H1 (cell line): ENCODE measurements at regions not wholly inside any gene's neighbourhood (a gene's known extent, or its start where the extent isn't known, plus 50 kb on each side); places are given as distances from the start of the nearest gene placed in this dataset.

ENCODE experiments used
- CTCF ChIA-PET: fragments of 300-600 bp; sonication (Branson Sonifier 250); formaldehyde crosslinking; loops from one replicate; lab custom pipeline; 2021; ENCODE audit not compliant: partially characterized antibody; lab: Charles Lee
- POLR2A ChIA-PET: fragments of 300-600 bp; sonication (Branson Sonifier 250); formaldehyde crosslinking; loops from one replicate; lab custom pipeline; 2021; ENCODE audit warnings: inconsistent platforms; ENCODE audit not compliant: partially characterized antibody; lab: Charles Lee
- DNase-seq, 2 experiments: peaks; one replicate each; pipeline versions ENCODE4 v3.0.0 to v3.0.0-alpha.2; 2010 to 2022; ENCODE audit warnings: low spot score in 2 of 2, low read depth in 1 of 2, mixed read lengths in 1 of 2
- FAIRE-seq: peaks from 2 replicates; lab custom pipeline; 2011; peaks lifted over from hg19 to GRCh38; lab: Jason Lieb, UNC
- H2AFZ ChIP-seq: 2 replicates; pipeline ENCODE4 v1.8.1; 2012; ENCODE audit warnings: low read length, inconsistent platforms
- H2AK5ac ChIP-seq: 2 replicates; pipeline ENCODE4 v1.6.1; 2013; ENCODE audit warnings: low read depth, low read length
- H2BK120ac ChIP-seq: replicated peaks from 2 replicates; pipeline ENCODE3; 2013; ENCODE audit warnings: low read depth, low read length, inconsistent platforms
- H2BK12ac ChIP-seq: 2 replicates; pipeline ENCODE4 v1.6.1; 2013; ENCODE audit warnings: low read depth, low read length
- H2BK15ac ChIP-seq: 2 replicates; pipeline ENCODE4 v1.6.1; 2013; ENCODE audit warnings: low read length
- H2BK20ac ChIP-seq: 2 replicates; pipeline ENCODE4 v1.6.1; 2013; ENCODE audit warnings: low read length
- H2BK5ac ChIP-seq: 2 replicates; pipeline ENCODE4 v1.6.1; 2013; ENCODE audit warnings: low read depth, low read length
- H3K14ac ChIP-seq: 2 replicates; pipeline ENCODE4 v1.6.1; 2013; ENCODE audit warnings: inconsistent platforms; ENCODE audit not compliant: insufficient read length
- H3K18ac ChIP-seq: 2 replicates; pipeline ENCODE4 v1.6.1; 2013; ENCODE audit warnings: low read length; ENCODE audit errors: extremely low read depth
- H3K23ac ChIP-seq: 2 replicates; pipeline ENCODE4 v1.6.1; 2013; ENCODE audit warnings: inconsistent platforms; ENCODE audit not compliant: insufficient read length
- H3K23me2 ChIP-seq: 2 replicates; pipeline ENCODE4 v1.6.1; 2013; ENCODE audit warnings: low read depth, low read length
- H3K27ac ChIP-seq: 2 replicates; pipeline ENCODE4 v1.6.1; 2011; ENCODE audit warnings: low read depth, low read length, inconsistent platforms
- H3K27me3 ChIP-seq, 4 experiments: replicated peaks in 1 of 4; 1 replicate in 1 of 4; 2 replicates in 3 of 4; pipeline versions ENCODE4 v1.6.1 to v1.8.1; 2011 to 2013; ENCODE audit warnings: low read length in 3 of 4, mild to moderate bottlenecking in 3 of 4, inconsistent platforms in 2 of 4, mixed read lengths in 2 of 4, moderate library complexity in 1 of 4; ENCODE audit not compliant: control insufficient read depth in 3 of 4, insufficient read depth in 3 of 4; ENCODE audit errors: extremely low read depth in 1 of 4
- H3K36me3 ChIP-seq, 4 experiments: 2 replicates each; pipeline versions ENCODE4 v1.6.1 to v1.8.1; 2011 to 2013; ENCODE audit warnings: mild to moderate bottlenecking in 4 of 4, low read length in 3 of 4, moderate library complexity in 2 of 4, control low read depth in 1 of 4, inconsistent platforms in 1 of 4; ENCODE audit not compliant: insufficient read depth in 4 of 4, control insufficient read depth in 2 of 4
- H3K4ac ChIP-seq: replicated peaks from 2 replicates; pipeline ENCODE3; 2013; ENCODE audit warnings: low read length, low read depth, mixed read lengths, inconsistent platforms; ENCODE audit not compliant: insufficient read length
- H3K4me1 ChIP-seq, 4 experiments: replicated peaks in 1 of 4; 1 replicate in 1 of 4; 2 replicates in 3 of 4; pipeline versions ENCODE4 v1.6.1 to v1.8.1; 2011 to 2013; ENCODE audit warnings: low read length in 3 of 4, inconsistent platforms in 2 of 4, mixed read lengths in 1 of 4; ENCODE audit not compliant: insufficient read depth in 4 of 4, control insufficient read depth in 3 of 4
- H3K4me2 ChIP-seq, 2 experiments: 2 replicates each; pipeline versions ENCODE4 v1.6.1 to v1.8.1; 2011 to 2013; ENCODE audit warnings: low read depth in 2 of 2, low read length in 2 of 2, control low read depth in 1 of 2, inconsistent platforms in 1 of 2, mild to moderate bottlenecking in 1 of 2; ENCODE audit not compliant: insufficient read depth in 1 of 2
- H3K4me3 ChIP-seq, 4 experiments: fragments of 200-600, 300-600 bp in 1 of 4; sonication (generic), shearing (Covaris generic), sonication (Bioruptor Twin) in 1 of 4; 2 replicates each; pipeline versions ENCODE4 v1.5.1 to v1.8.1; 2011 to 2016; ENCODE audit warnings: low read length in 4 of 4, low read depth in 3 of 4, control low read depth in 2 of 4, inconsistent platforms in 2 of 4, mild to moderate bottlenecking in 2 of 4, mixed read lengths in 1 of 4, moderate library complexity in 1 of 4; ENCODE audit not compliant: insufficient read depth in 2 of 4; ENCODE audit errors: extremely low read depth in 1 of 4
- H3K56ac ChIP-seq: replicated peaks from 2 replicates; pipeline ENCODE3; 2013; ENCODE audit warnings: low read depth, mild to moderate bottlenecking, mixed read lengths, low read length, inconsistent platforms; ENCODE audit not compliant: insufficient read length
- H3K79me1 ChIP-seq: 2 replicates; pipeline ENCODE4 v1.6.1; 2013; ENCODE audit warnings: low read depth, low read length, control low read depth
- H3K79me2 ChIP-seq, 2 experiments: 2 replicates each; pipeline versions ENCODE4 v1.6.1 to v1.8.1; 2012 to 2013; ENCODE audit warnings: low read length in 2 of 2, mild to moderate bottlenecking in 2 of 2, inconsistent platforms in 1 of 2; ENCODE audit not compliant: insufficient read depth in 2 of 2, control insufficient read depth in 1 of 2
- H3K9ac ChIP-seq, 4 experiments: replicated peaks in 1 of 4; 1 replicate in 1 of 4; 2 replicates in 3 of 4; pipeline versions ENCODE4 v1.6.1 to v1.8.1; 2011 to 2013; ENCODE audit warnings: low read depth in 3 of 4, low read length in 3 of 4, control low read depth in 2 of 4, mild to moderate bottlenecking in 2 of 4, moderate library complexity in 2 of 4, inconsistent platforms in 1 of 4; ENCODE audit errors: extremely low read depth in 1 of 4
- H3K9me3 ChIP-seq, 2 experiments: 2 replicates each; pipeline versions ENCODE4 v1.6.1 to v1.8.1; 2012 to 2013; ENCODE audit warnings: mild to moderate bottlenecking in 2 of 2, moderate library complexity in 2 of 2, control low read depth in 1 of 2, inconsistent platforms in 1 of 2, low read depth in 1 of 2, low read length in 1 of 2, mixed read lengths in 1 of 2; ENCODE audit not compliant: insufficient read depth in 2 of 2
- H4K20me1 ChIP-seq, 2 experiments: replicated peaks in 1 of 2; 2 replicates each; pipeline versions ENCODE3 to v1.8.1; 2011 to 2013; ENCODE audit warnings: inconsistent platforms in 2 of 2, low read length in 2 of 2, mild to moderate bottlenecking in 1 of 2; ENCODE audit not compliant: insufficient read depth in 2 of 2, control insufficient read depth in 1 of 2
- H4K5ac ChIP-seq: 2 replicates; pipeline ENCODE4 v1.6.1; 2013; ENCODE audit warnings: low read length, low read depth, mixed read lengths, inconsistent platforms; ENCODE audit not compliant: insufficient read length
- H4K8ac ChIP-seq: 2 replicates; pipeline ENCODE4 v1.8.0; 2013; ENCODE audit warnings: mild to moderate bottlenecking, moderate library complexity, low read length, inconsistent platforms; ENCODE audit not compliant: insufficient read depth; ENCODE audit errors: extremely low read depth
- H4K91ac ChIP-seq: replicated peaks from 2 replicates; pipeline ENCODE3; 2013; ENCODE audit warnings: low read length, mixed read lengths, inconsistent platforms; ENCODE audit not compliant: insufficient read length
- ATF2 ChIP-seq: IDR thresholded peaks from 2 replicates; pipeline ENCODE4 v1.6.1; 2012; ENCODE audit warnings: low read length, inconsistent platforms
- BACH1 ChIP-seq: IDR thresholded peaks from 2 replicates; pipeline ENCODE4 v1.6.1; 2012; ENCODE audit warnings: low read length, improper control_type of control experiment
- BCL11A ChIP-seq, 2 experiments: IDR thresholded peaks; one replicate each; pipeline ENCODE4 v1.6.1; 2011; ENCODE audit warnings: low read depth in 2 of 2, low read length in 2 of 2, mild to moderate bottlenecking in 2 of 2
- CEBPB ChIP-seq: IDR thresholded peaks from 2 replicates; pipeline ENCODE4 v1.6.1; 2012; ENCODE audit warnings: low read depth, low read length
- CTBP2 ChIP-seq: IDR thresholded peaks from 2 replicates; pipeline ENCODE4 v1.7.0; 2011; ENCODE audit warnings: borderline replicate concordance, mild to moderate bottlenecking, moderate library complexity, mixed read lengths, low read length; ENCODE audit not compliant: insufficient read depth, insufficient read length
- EGR1 ChIP-seq: IDR thresholded peaks from 2 replicates; pipeline ENCODE4 v1.6.1; 2011; ENCODE audit warnings: low read depth, low read length, borderline replicate concordance
- EZH2 ChIP-seq: fragments of 200-600 bp; sonication (generic); IDR thresholded peaks from 2 replicates; pipeline ENCODE4 v1.7.1; 2012; ENCODE audit warnings: low read depth, mild to moderate bottlenecking, moderate library complexity, low read length, inconsistent platforms; ENCODE audit not compliant: severe bottlenecking
- MAX ChIP-seq: IDR thresholded peaks from 2 replicates; pipeline ENCODE4 v1.6.1; 2012; ENCODE audit warnings: inconsistent platforms
- PHF8 ChIP-seq: fragments of 200-600 bp; sonication (generic); conservative IDR thresholded peaks from 2 replicates; pipeline ENCODE4 v1.7.1; 2012; ENCODE audit warnings: low read depth, mild to moderate bottlenecking, inconsistent platforms, low read length, moderate library complexity
- POLR2AphosphoS5 ChIP-seq: IDR thresholded peaks from 2 replicates; pipeline ENCODE4 v1.6.1; 2011; ENCODE audit warnings: low read depth, low read length
- RBBP5 ChIP-seq: IDR thresholded peaks from 2 replicates; pipeline ENCODE4 v1.7.1; 2012; ENCODE audit warnings: low read depth, mild to moderate bottlenecking, inconsistent platforms, low read length, moderate library complexity, borderline replicate concordance
- SAP30 ChIP-seq: fragments of 300-600 bp; sonication (generic); IDR thresholded peaks from 2 replicates; pipeline ENCODE4 v1.7.1; 2012; ENCODE audit warnings: low read length, moderate library complexity, mild to moderate bottlenecking, inconsistent platforms; ENCODE audit not compliant: insufficient read depth, insufficient replicate concordance
- SRF ChIP-seq: IDR thresholded peaks from 2 replicates; pipeline ENCODE4 v1.6.1; 2011; ENCODE audit warnings: mild to moderate bottlenecking, low read depth, low read length, moderate library complexity
- WGBS, 2 experiments: shearing (Covaris generic) in 1 of 2; methylation state at CpG; one replicate each; pipeline versions ENCODE4 v1.1.6 to v1.1.7; 2013 to 2015; ENCODE audit warnings: low lambda C conversion rate in 2 of 2, mixed read lengths in 2 of 2, inconsistent platforms in 1 of 2, low coverage in 1 of 2, missing lambda C conversion rate in 1 of 2; ENCODE audit not compliant: insufficient replicate concordance in 2 of 2, insufficient coverage in 1 of 2, insufficient read length in 1 of 2; ENCODE audit errors: extremely low coverage in 1 of 2, missing lambda C conversion rate in 1 of 2; 5-methylcytosine and 5-hydroxymethylcytosine counted together

GRCh38 chr14:42628602-42629001 is 1021.9 kb downstream of the LRFN5 start:
- Histone ChIP-seq H2AK5ac (no peak overlapping the region), H2AFZ (no peak overlapping the region), H2BK12ac (no peak overlapping the region), H3K36me3 (no peaks in the 10 kb centered on the region), H3K23ac (no peak overlapping the region), H2BK120ac (no peak overlapping the region), H3K14ac (no peak overlapping the region), H3K79me1 (no peaks in the 10 kb centered on the region), H3K56ac (no peak overlapping the region), H3K23me2 (no peaks in the 10 kb centered on the region), H3K4me1 (no peaks in the 10 kb centered on the region), H4K20me1 (no peaks in the 10 kb centered on the region), H3K18ac (no peak overlapping the region), H2BK5ac (no peak overlapping the region), H3K4me3 (no peak overlapping the region), H2BK15ac (no peak overlapping the region), H3K9ac (no peak overlapping the region), H3K27me3 (peaks cover 0 to 1% (median 0%) of the 10 kb centered on the region in 4 experiments; a peak in 1 of 7 replicates), H3K27ac (no peak overlapping the region), H4K8ac (no peak overlapping the region), H4K5ac (no peak overlapping the region), H3K79me2 (no peaks in the 10 kb centered on the region), H3K4me2 (no peak overlapping the region), H3K4ac (no peak overlapping the region), H2BK20ac (no peak overlapping the region), H3K9me3 (no peaks in the 10 kb centered on the region), H4K91ac (no peak overlapping the region)
- FAIRE-seq (no peak), DNase-seq (no peak)
- ChIA-PET POLR2A (no interaction called here), CTCF (interaction anchor here (0.6 kb wide), 1 partner anchor 151 kb away, joined by 3 read pairs; no protein-coding TSS in a partner anchor)
- WGBS, 2 experiments = 96% methylated on average over 1 of the region's 1 CpG; no CpG with 5 or more reads in 1 of the 2 experiments
- TF ChIP-seq EZH2 (no peak), BACH1 (no peak), ATF2 (no peak), CEBPB (no peak), SRF (no peak), BCL11A (IDR thresholded peaks at IDR 0.05; ENCODE audit: low read depth in 2 of 2, low read length in 2 of 2) (no peak), SAP30 (no peak), MAX (no peak), EGR1 (no peak), PHF8 (no peak), RBBP5 (no peak), POLR2AphosphoS5 (no peak), CTBP2 (no peak)
